ENCODE measurements at regions not wholly inside any gene's neighbourhood (a gene's known extent, or its start where the extent isn't known, plus 50 kb on each side); places are given as distances from the start of the nearest gene placed in this dataset.

- DNase-seq (ENCODE audit: low read depth, low spot score) (no peak), ATAC-seq (no peak)
- ChIA-PET POLR2A (no interaction called here), CTCF (no interaction called here), RAD21 (ENCODE audit: low non-redundant PET in 1 of 2, low total read pairs in 2 of 2, uncharacterized antibody in 2 of 2, unreplicated experiment in 2 of 2) (no interaction called here)
- no peaks in the 10 kb centered on the region for H3K36me3 ChIP-seq (ENCODE audit: control insufficient read depth in 1 of 2, insufficient read depth in 2 of 2, low read length in 2 of 2)
- no peaks in the 10 kb centered on the region for H3K9me2 ChIP-seq (ENCODE audit: insufficient read depth)
- H3K4me1 ChIP-seq (ENCODE audit: control insufficient read depth in 1 of 2, insufficient read depth in 2 of 2, low read length in 2 of 2): no peaks in the 10 kb centered on the region
- H3K79me2 ChIP-seq (ENCODE audit: insufficient read depth, low read length): no peaks in the 10 kb centered on the region
- no TSS peak for BruUV-seq (replicated peaks)
- no peak overlapping the region for H3K4me3 ChIP-seq (replicated peaks in 1 of 2; ENCODE audit: low read depth in 1 of 2, low read length in 2 of 2)
- H3K9ac ChIP-seq (ENCODE audit: low read length): no peak overlapping the region
- intact Hi-C loops (cut with micrococcal nuclease): no loop called here
- H3K27ac ChIP-seq (ENCODE audit: low read depth, low read length): no peak overlapping the region
- H3K9me3 ChIP-seq (ENCODE audit: control insufficient read depth in 1 of 2, insufficient read depth in 1 of 2, low read depth in 1 of 2, low read length in 2 of 2): no peaks in the 10 kb centered on the region
- no peak overlapping the region for H3K4me2 ChIP-seq (ENCODE audit: low read length)
- TF ChIP-seq EGR1 (IDR thresholded peaks at IDR 0.05; ENCODE audit: low read depth): no peak
- TF ChIP-seq CBX3 (IDR thresholded peaks at IDR 0.05; ENCODE audit: low read depth): no peak
- H2AFZ ChIP-seq (ENCODE audit: low read depth, low read length, poor library complexity, severe bottlenecking): no peak overlapping the region
- no peaks in the 10 kb centered on the region for H4K20me1 ChIP-seq (ENCODE audit: insufficient read depth)
- H3K27me3 ChIP-seq (ENCODE audit: insufficient read depth, low read length): no peaks in the 10 kb centered on the region
These were observed 325.2 kb upstream of the RPS23 start for GRCh38 chr5:82603033-82603987.

GRCh38 chr5:82601861-82602260, 323.7 kb upstream of the RPS23 start:
- ATAC-seq (no peak), DNase-seq (ENCODE audit: low read depth, low spot score) (no peak)
- intact Hi-C loops (cut with micrococcal nuclease): no loop called here
- POLR2A ChIA-PET: no interaction called here
- Histone ChIP-seq H3K9ac (ENCODE audit: low read length) (no peak overlapping the region), H3K79me2 (ENCODE audit: insufficient read depth, low read length) (no peaks in the 10 kb centered on the region), H3K27ac (ENCODE audit: low read depth, low read length) (no peak overlapping the region), H3K4me1 (ENCODE audit: control insufficient read depth in 1 of 2, insufficient read depth in 2 of 2, low read length in 2 of 2) (no peaks in the 10 kb centered on the region), H3K9me3 (ENCODE audit: control insufficient read depth in 1 of 2, insufficient read depth in 1 of 2, low read depth in 1 of 2, low read length in 2 of 2) (no peaks in the 10 kb centered on the region), H3K9me2 (ENCODE audit: insufficient read depth) (no peaks in the 10 kb centered on the region), H4K20me1 (ENCODE audit: insufficient read depth) (no peaks in the 10 kb centered on the region), H3K4me2 (ENCODE audit: low read length) (no peak overlapping the region), H3K27me3 (ENCODE audit: insufficient read depth, low read length) (no peaks in the 10 kb centered on the region), H3K4me3 (replicated peaks in 1 of 2; ENCODE audit: low read depth in 1 of 2, low read length in 2 of 2) (no peak overlapping the region), H2AFZ (ENCODE audit: low read depth, low read length, poor library complexity, severe bottlenecking) (no peak overlapping the region), H3K36me3 (ENCODE audit: control insufficient read depth in 1 of 2, insufficient read depth in 2 of 2, low read length in 2 of 2) (no peaks in the 10 kb centered on the region)
- TF ChIP-seq SRF (IDR thresholded peaks at IDR 0.05; ENCODE audit: low read depth): no peak
- TF ChIP-seq EGR1 (IDR thresholded peaks at IDR 0.05; ENCODE audit: low read depth): no peak
- no peak for TF ChIP-seq CBX3 (IDR thresholded peaks at IDR 0.05; ENCODE audit: low read depth)
- TF ChIP-seq ELF1 (IDR thresholded peaks at IDR 0.05; ENCODE audit: borderline replicate concordance, low read depth): no peak
- TF ChIP-seq EZH2 (IDR thresholded peaks at IDR 0.05): no peak
- TF ChIP-seq CEBPB (IDR thresholded peaks at IDR 0.05; ENCODE audit: low read depth): no peak
- no peak for TF ChIP-seq ZNF274 (IDR thresholded peaks at IDR 0.05; ENCODE audit: low read depth, low read length)
- no peak for TF ChIP-seq CTCF (IDR thresholded peaks at IDR 0.05 in 2 of 3, conservative IDR thresholded peaks at IDR 0.05 in 1 of 3; ENCODE audit: borderline replicate concordance in 1 of 3, insufficient read depth in 1 of 3, low read depth in 2 of 3, low read length in 2 of 3)
- no peak for TF ChIP-seq JUND (IDR thresholded peaks at IDR 0.05)
- no peak for TF ChIP-seq FOSL1 (IDR thresholded peaks at IDR 0.05; ENCODE audit: low read depth)
- no peak for TF ChIP-seq MAX (IDR thresholded peaks at IDR 0.05)
- TF ChIP-seq YY1 (IDR thresholded peaks at IDR 0.05; ENCODE audit: extremely low read depth, insufficient replicate concordance, low read depth, low read length): no peak
- no peak for TF ChIP-seq SIN3A (IDR thresholded peaks at IDR 0.05; ENCODE audit: low read depth)
- no peak for TF ChIP-seq POLR2A (IDR thresholded peaks at IDR 0.05; ENCODE audit: borderline replicate concordance, extremely low read depth, insufficient read depth, insufficient read length)
- no peak for TF ChIP-seq RAD21 (IDR thresholded peaks at IDR 0.05; ENCODE audit: low read depth)
- no peak for TF ChIP-seq EZH2phosphoT487 (IDR thresholded peaks at IDR 0.05; ENCODE audit: borderline replicate concordance)
- TF ChIP-seq SP1 (IDR thresholded peaks at IDR 0.05; ENCODE audit: low read depth): no peak
- no peak for TF ChIP-seq ZFX (IDR thresholded peaks at IDR 0.05)
- no peak for TF ChIP-seq TCF7L2 (IDR thresholded peaks at IDR 0.05; ENCODE audit: borderline replicate concordance, extremely low read depth, insufficient read depth, insufficient read length)
- RAD21 ChIA-PET (ENCODE audit: low non-redundant PET in 1 of 2, low total read pairs in 2 of 2, uncharacterized antibody in 2 of 2, unreplicated experiment in 2 of 2): no interaction called here
- BruUV-seq (replicated peaks): no TSS peak
- CTCF ChIA-PET: no interaction called here
